Osteoblast (primary cell): ENCODE measurements at regions not wholly inside any gene's neighbourhood (a gene's known extent, or its start where the extent isn't known, plus 50 kb on each side); places are given as distances from the start of the nearest gene placed in this dataset.

Experiments
- DNase-seq: peaks from one replicate; pipeline ENCODE4 v3.0.0; 2011; ENCODE audit warnings: low spot score, mixed read lengths; ENCODE audit not compliant: insufficient read length; ENCODE audit errors: missing footprints
- H2AFZ ChIP-seq: 2 replicates; pipeline ENCODE4 v1.6.0; 2011; ENCODE audit warnings: mild to moderate bottlenecking, low read length
- H3K27ac ChIP-seq: 2 replicates; pipeline ENCODE4 v1.5.1; 2011; ENCODE audit warnings: mild to moderate bottlenecking, low read depth, low read length, moderate library complexity
- H3K27me3 ChIP-seq: 2 replicates; pipeline ENCODE4 v1.6.0; 2012; ENCODE audit warnings: mild to moderate bottlenecking, control low read depth, inconsistent platforms, low read length, moderate library complexity; ENCODE audit not compliant: insufficient read depth
- H3K36me3 ChIP-seq: 2 replicates; pipeline ENCODE4 v1.5.1; 2011; ENCODE audit warnings: mild to moderate bottlenecking, low read length, control low read depth, moderate library complexity; ENCODE audit not compliant: insufficient read depth
- H3K4me1 ChIP-seq: 2 replicates; pipeline ENCODE4 v1.5.1; 2011; ENCODE audit warnings: mild to moderate bottlenecking, low read length, control low read depth, moderate library complexity; ENCODE audit not compliant: insufficient read depth
- H3K4me2 ChIP-seq: 2 replicates; pipeline ENCODE4 v1.6.0; 2011; ENCODE audit warnings: mild to moderate bottlenecking, low read length; ENCODE audit not compliant: insufficient read depth
- H3K4me3 ChIP-seq: fragments of 200-600 bp; sonication (generic); 3 replicates; pipeline ENCODE4 v1.5.1; 2012; ENCODE audit warnings: mild to moderate bottlenecking, low read length, inconsistent platforms; ENCODE audit not compliant: insufficient read depth
- H3K79me2 ChIP-seq: 2 replicates; pipeline ENCODE4 v1.6.0; 2012; ENCODE audit warnings: mild to moderate bottlenecking, low read length, control low read depth, inconsistent platforms; ENCODE audit not compliant: insufficient read depth
- H3K9me3 ChIP-seq: 2 replicates; pipeline ENCODE4 v1.5.1; 2011; ENCODE audit warnings: low read depth, low read length, control low read depth
- H4K20me1 ChIP-seq: 2 replicates; pipeline ENCODE4 v1.6.0; 2012; ENCODE audit warnings: mild to moderate bottlenecking, low read length, control low read depth; ENCODE audit not compliant: insufficient read depth
- CTCF ChIP-seq: IDR thresholded peaks from 2 replicates; pipeline ENCODE4 v1.5.1; 2011; ENCODE audit warnings: mild to moderate bottlenecking, low read depth, low read length, moderate library complexity; ENCODE audit errors: extremely low read depth

GRCh38 chr22:34294986-34295385 lies 374.7 kb upstream of the LARGE1 start:
- Histone ChIP-seq H3K9me3 (peaks cover 4% of the 10 kb centered on the region), H3K79me2 (no peaks in the 10 kb centered on the region), H3K4me2 (no peak overlapping the region), H3K27me3 (no peaks in the 10 kb centered on the region), H2AFZ (no peak overlapping the region), H4K20me1 (no peaks in the 10 kb centered on the region), H3K27ac (no peak overlapping the region), H3K4me1 (no peaks in the 10 kb centered on the region), H3K36me3 (no peaks in the 10 kb centered on the region), H3K4me3 (no peak overlapping the region)
- no peak for DNase-seq
- TF ChIP-seq CTCF: no peak

- TF ChIP-seq CTCF: no peak
- Histone ChIP-seq H4K20me1 (no peaks in the 10 kb centered on the region), H3K36me3 (no peaks in the 10 kb centered on the region), H2AFZ (no peak overlapping the region), H3K79me2 (no peaks in the 10 kb centered on the region), H3K4me1 (no peaks in the 10 kb centered on the region), H3K9me3 (peaks cover 4% of the 10 kb centered on the region), H3K4me2 (no peak overlapping the region), H3K27ac (no peak overlapping the region), H3K4me3 (no peak overlapping the region), H3K27me3 (no peaks in the 10 kb centered on the region)
- no peak for DNase-seq
These were observed 376.2 kb upstream of the LARGE1 start for GRCh38 chr22:34296461-34296860.

GRCh38 chr22:34297536-34298120 lies 377.4 kb upstream of the LARGE1 start:
- H3K4me1 ChIP-seq: no peaks in the 10 kb centered on the region
- TF ChIP-seq CTCF: no peak
- no peak overlapping the region for H3K4me3 ChIP-seq

GRCh38 chr22:34299496-34299895 lies 379.2 kb upstream of the LARGE1 start:
- no peak overlapping the region for H3K4me2 ChIP-seq
- H3K27me3 ChIP-seq: no peaks in the 10 kb centered on the region
- DNase-seq: no peak
- no peak overlapping the region for H2AFZ ChIP-seq
- H3K4me1 ChIP-seq: no peaks in the 10 kb centered on the region
- H3K36me3 ChIP-seq: no peaks in the 10 kb centered on the region
- H3K4me3 ChIP-seq: no peak overlapping the region
- no peak overlapping the region for H3K27ac ChIP-seq
- no peaks in the 10 kb centered on the region for H4K20me1 ChIP-seq
- H3K9me3 ChIP-seq: peaks cover 2% of the 10 kb centered on the region
- TF ChIP-seq CTCF: no peak
- H3K79me2 ChIP-seq: no peaks in the 10 kb centered on the region

More at GRCh38 chr22:34297536-34298120, 377.4 kb upstream of the LARGE1 start:
- DNase-seq: no peak
- H2AFZ ChIP-seq: no peak overlapping the region
- no peak overlapping the region for H3K27ac ChIP-seq
- H3K4me2 ChIP-seq: no peak overlapping the region
- peaks cover 6% of the 10 kb centered on the region for H3K9me3 ChIP-seq
- H3K79me2 ChIP-seq: no peaks in the 10 kb centered on the region
- no peaks in the 10 kb centered on the region for H3K36me3 ChIP-seq
- no peaks in the 10 kb centered on the region for H4K20me1 ChIP-seq
- H3K27me3 ChIP-seq: no peaks in the 10 kb centered on the region
